ENCODE measurements at regions not wholly inside any gene's neighbourhood (a gene's known extent, or its start where the extent isn't known, plus 50 kb on each side); places are given as distances from the start of the nearest gene placed in this dataset.

GRCh38 chr19:5392486-5392885 is 51.9 kb upstream of the PTPRS start:
- DNase-seq = no peak

- DNase-seq = no peak
Measured at GRCh38 chr19:5393088-5393487, 52.5 kb upstream of the PTPRS start.

GRCh38 chr19:5394551-5395505 is 54.2 kb upstream of the PTPRS start:
- no peak for DNase-seq

- DNase-seq = no peak
Measured at GRCh38 chr19:5395556-5395955, 54.9 kb upstream of the PTPRS start.

GRCh38 chr19:5396096-5396939 is 55.7 kb upstream of the PTPRS start:
- DNase-seq = no peak

- DNase-seq = no peak
Measured at GRCh38 chr19:5396963-5397362, 56.4 kb upstream of the PTPRS start.

GRCh38 chr19:5397804-5398692 is 57.2 kb upstream of the ZNRF4 start:
- DNase-seq = peak; percentile 6 to 55

- no peak for DNase-seq
Measured at GRCh38 chr19:5398693-5399057, 56.5 kb upstream of the ZNRF4 start.

GRCh38 chr19:5403968-5404640 is 51.1 kb upstream of the ZNRF4 start:
- DNase-seq = peak; percentile 42 to 74

Data from inflammatory macrophage (primary cell).